Stimulated activated naive CD8-positive, alpha-beta T cell treated with anti-CD3 and anti-CD28 coated beads, Interleukin-15, amount 100 ng/mL, for 72 hours (primary cell): ENCODE measurements at regions not wholly inside any gene's neighbourhood (a gene's known extent, or its start where the extent isn't known, plus 50 kb on each side); places are given as distances from the start of the nearest gene placed in this dataset.

Experiments
- ATAC-seq: fragments of 150-1000 bp; cut with Tn5 transposase; 2 replicates; pipeline ENCODE4 v1.10.0; 2021; ENCODE audit warnings: mild to moderate bottlenecking, moderate library complexity
- DNase-seq, 2 donors: peaks; one replicate each; pipeline ENCODE4 v3.0.0; 2021 to 2022
- H3K27ac Mint-ChIP-seq, 2 donors: one replicate each; pipeline ENCODE4 v1.8.0; 2022; ENCODE audit warnings: mild to moderate bottlenecking in 2 of 2, mixed read lengths in 2 of 2, moderate library complexity in 2 of 2
- H3K27me3 Mint-ChIP-seq: one replicate; pipeline ENCODE4 v1.8.0; 2022; ENCODE audit warnings: mixed read lengths
- H3K4me1 Mint-ChIP-seq: one replicate; pipeline ENCODE4 v1.8.0; 2022; ENCODE audit warnings: mild to moderate bottlenecking, mixed read lengths
- H3K4me3 Mint-ChIP-seq, 2 donors: one replicate each; pipeline ENCODE4 v1.8.0; 2022; ENCODE audit warnings: mild to moderate bottlenecking in 2 of 2, mixed read lengths in 2 of 2, moderate library complexity in 1 of 2
- H3K9me3 Mint-ChIP-seq, 2 donors: one replicate each; pipeline ENCODE4 v1.8.0; 2022; ENCODE audit warnings: mixed read lengths in 2 of 2

GRCh38 chr13:90089051-90089450, 1258.4 kb upstream of the MIR17HG start:
- H3K4me3 Mint-ChIP-seq = no peak overlapping the region
- peaks cover 7 to 19% of the 10 kb centered on the region in 2 donors for H3K9me3 Mint-ChIP-seq
- ATAC-seq (no peak), DNase-seq (no peak)
- H3K4me1 Mint-ChIP-seq = no peaks in the 10 kb centered on the region
- H3K27ac Mint-ChIP-seq = no peak overlapping the region
- no peaks in the 10 kb centered on the region for H3K27me3 Mint-ChIP-seq

- Mint-ChIP-seq H3K27ac (no peak overlapping the region), H3K4me1 (no peaks in the 10 kb centered on the region), H3K27me3 (no peaks in the 10 kb centered on the region), H3K4me3 (no peak overlapping the region), H3K9me3 (peaks cover 7 to 10% of the 10 kb centered on the region in 2 donors)
- DNase-seq = no peak
- ATAC-seq = no peak
Observed at GRCh38 chr13:90091611-90092010, 1255.9 kb upstream of the MIR17HG start.

- ATAC-seq (no peak), DNase-seq (no peak)
- no peak overlapping the region for H3K27ac Mint-ChIP-seq
- peaks cover 5 to 7% of the 10 kb centered on the region in 2 donors for H3K9me3 Mint-ChIP-seq
- H3K4me3 Mint-ChIP-seq = no peak overlapping the region
- H3K4me1 Mint-ChIP-seq = no peaks in the 10 kb centered on the region
- H3K27me3 Mint-ChIP-seq = no peaks in the 10 kb centered on the region
Observed at GRCh38 chr13:90094357-90094756, 1253.1 kb upstream of the MIR17HG start.

- ATAC-seq (no peak), DNase-seq (no peak)
- Mint-ChIP-seq H3K27me3 (no peaks in the 10 kb centered on the region), H3K4me1 (no peaks in the 10 kb centered on the region), H3K4me3 (no peak overlapping the region), H3K9me3 (peaks cover 7 to 23% of the 10 kb centered on the region in 2 donors), H3K27ac (no peak overlapping the region)
Observed at GRCh38 chr13:90098577-90098976, 1248.9 kb upstream of the MIR17HG start.

- ATAC-seq (no peak), DNase-seq (no peak)
- H3K9me3 Mint-ChIP-seq = peaks cover 12 to 31% of the 10 kb centered on the region in 2 donors
- no peak overlapping the region for H3K27ac Mint-ChIP-seq
- no peak overlapping the region for H3K4me3 Mint-ChIP-seq
- no peaks in the 10 kb centered on the region for H3K27me3 Mint-ChIP-seq
- no peaks in the 10 kb centered on the region for H3K4me1 Mint-ChIP-seq
Observed at GRCh38 chr13:90099847-90100246, 1247.6 kb upstream of the MIR17HG start.

- no peaks in the 10 kb centered on the region for H3K4me1 Mint-ChIP-seq
- no peaks in the 10 kb centered on the region for H3K27me3 Mint-ChIP-seq
- H3K9me3 Mint-ChIP-seq = peaks cover 25 to 33% of the 10 kb centered on the region in 2 donors
Observed at GRCh38 chr13:90103099-90103784, 1244.2 kb upstream of the MIR17HG start.

GRCh38 chr13:90104764-90105163, 1242.7 kb upstream of the MIR17HG start:
- no peak for DNase-seq
- Mint-ChIP-seq H3K27me3 (no peaks in the 10 kb centered on the region), H3K4me3 (no peak overlapping the region), H3K4me1 (no peaks in the 10 kb centered on the region), H3K27ac (no peak overlapping the region), H3K9me3 (peaks cover 28 to 39% of the 10 kb centered on the region in 2 donors)
- ATAC-seq = no peak

More at GRCh38 chr13:90103099-90103784, 1244.2 kb upstream of the MIR17HG start:
- no peak overlapping the region for H3K27ac Mint-ChIP-seq
- ATAC-seq (no peak), DNase-seq (no peak)
- no peak overlapping the region for H3K4me3 Mint-ChIP-seq

GRCh38 chr13:90105276-90105675, 1242.2 kb upstream of the MIR17HG start:
- no peak overlapping the region for H3K4me3 Mint-ChIP-seq
- H3K27me3 Mint-ChIP-seq = no peaks in the 10 kb centered on the region
- DNase-seq = no peak
- no peak overlapping the region for H3K27ac Mint-ChIP-seq
- no peaks in the 10 kb centered on the region for H3K4me1 Mint-ChIP-seq
- peaks cover 33 to 43% of the 10 kb centered on the region in 2 donors for H3K9me3 Mint-ChIP-seq
- no peak for ATAC-seq

GRCh38 chr13:90105849-90106496, 1241.5 kb upstream of the MIR17HG start:
- DNase-seq = no peak
- Mint-ChIP-seq H3K9me3 (peaks cover 35 to 40% of the 10 kb centered on the region in 2 donors), H3K4me3 (no peak overlapping the region), H3K27me3 (no peaks in the 10 kb centered on the region), H3K4me1 (no peaks in the 10 kb centered on the region), H3K27ac (no peak overlapping the region)
- no peak for ATAC-seq

- no peak overlapping the region for H3K27ac Mint-ChIP-seq
- no peak overlapping the region for H3K4me3 Mint-ChIP-seq
- H3K9me3 Mint-ChIP-seq = peaks cover 34 to 35% of the 10 kb centered on the region in 2 donors
- DNase-seq (no peak), ATAC-seq (no peak)
- no peaks in the 10 kb centered on the region for H3K27me3 Mint-ChIP-seq
- H3K4me1 Mint-ChIP-seq = no peaks in the 10 kb centered on the region
Observed at GRCh38 chr13:90107661-90108060, 1239.8 kb upstream of the MIR17HG start.

GRCh38 chr13:90108547-90108946, 1238.9 kb upstream of the MIR17HG start:
- no peaks in the 10 kb centered on the region for H3K4me1 Mint-ChIP-seq

GRCh38 chr13:90116121-90116520, 1231.4 kb upstream of the MIR17HG start:
- ATAC-seq = no peak
- H3K27ac Mint-ChIP-seq = no peak overlapping the region

More at GRCh38 chr13:90108547-90108946, 1238.9 kb upstream of the MIR17HG start:
- Mint-ChIP-seq H3K27me3 (no peaks in the 10 kb centered on the region), H3K4me3 (no peak overlapping the region), H3K9me3 (peaks cover 29 to 34% of the 10 kb centered on the region in 2 donors), H3K27ac (no peak overlapping the region)
- DNase-seq (no peak), ATAC-seq (no peak)

GRCh38 chr13:90118467-90119071, 1228.9 kb upstream of the MIR17HG start:
- Mint-ChIP-seq H3K27ac (no peak overlapping the region), H3K9me3 (peaks cover 4 to 8% of the 10 kb centered on the region in 2 donors), H3K4me1 (no peaks in the 10 kb centered on the region), H3K27me3 (no peaks in the 10 kb centered on the region), H3K4me3 (no peak overlapping the region)
- DNase-seq = no peak
- ATAC-seq = no peak

More at GRCh38 chr13:90116121-90116520, 1231.4 kb upstream of the MIR17HG start:
- DNase-seq = no peak
- no peaks in the 10 kb centered on the region for H3K27me3 Mint-ChIP-seq
- H3K4me1 Mint-ChIP-seq = no peaks in the 10 kb centered on the region
- H3K4me3 Mint-ChIP-seq = no peak overlapping the region
- peaks cover 8 to 9% of the 10 kb centered on the region in 2 donors for H3K9me3 Mint-ChIP-seq

- DNase-seq = no peak
- no peaks in the 10 kb centered on the region for H3K4me1 Mint-ChIP-seq
- H3K27ac Mint-ChIP-seq = no peak overlapping the region
- no peaks in the 10 kb centered on the region for H3K27me3 Mint-ChIP-seq
- no peak overlapping the region for H3K4me3 Mint-ChIP-seq
- no peak for ATAC-seq
- H3K9me3 Mint-ChIP-seq = peaks cover 4 to 13% of the 10 kb centered on the region in 2 donors
Observed at GRCh38 chr13:90120026-90120425, 1227.5 kb upstream of the MIR17HG start.

- H3K4me1 Mint-ChIP-seq = no peaks in the 10 kb centered on the region
- no peak overlapping the region for H3K4me3 Mint-ChIP-seq
- H3K9me3 Mint-ChIP-seq = peaks cover 9 to 12% of the 10 kb centered on the region in 2 donors
- no peak for DNase-seq
- ATAC-seq = no peak
- H3K27ac Mint-ChIP-seq = no peak overlapping the region
- no peaks in the 10 kb centered on the region for H3K27me3 Mint-ChIP-seq
Observed at GRCh38 chr13:90121784-90122183, 1225.7 kb upstream of the MIR17HG start.

- no peaks in the 10 kb centered on the region for H3K4me1 Mint-ChIP-seq
- peaks cover 9 to 16% of the 10 kb centered on the region in 2 donors for H3K9me3 Mint-ChIP-seq
- H3K27me3 Mint-ChIP-seq = no peaks in the 10 kb centered on the region
- no peak overlapping the region for H3K27ac Mint-ChIP-seq
- no peak for DNase-seq
- no peak for ATAC-seq
- H3K4me3 Mint-ChIP-seq = no peak overlapping the region
Observed at GRCh38 chr13:90122531-90122930, 1225.0 kb upstream of the MIR17HG start.
